ENCODE measurements at regions not wholly inside any gene's neighbourhood (a gene's known extent, or its start where the extent isn't known, plus 50 kb on each side); places are given as distances from the start of the nearest gene placed in this dataset.
A peak's percentile ranks its signal among the peaks of the same experiment; 100 is the strongest.

- H3K9ac ChIP-seq (ENCODE audit: low read length) = no peak overlapping the region
- H2BK5ac ChIP-seq (ENCODE audit: low read depth, low read length, poor library complexity) = no peak overlapping the region
- H3K79me1 ChIP-seq (ENCODE audit: low read length) = no peaks in the 10 kb centered on the region
- no peak overlapping the region for H4K8ac ChIP-seq (ENCODE audit: low read depth, low read length)
- no peaks in the 10 kb centered on the region for H3K27me3 ChIP-seq (ENCODE audit: insufficient read depth, low read length)
- H4K91ac ChIP-seq (ENCODE audit: low read depth, low read length) = no peak overlapping the region
- H4K12ac ChIP-seq (ENCODE audit: low read depth, low read length) = no peak overlapping the region
- no peaks in the 10 kb centered on the region for H3K79me2 ChIP-seq (ENCODE audit: control insufficient read depth, insufficient read depth, low read length, poor library complexity)
- no peak overlapping the region for H3K4me2 ChIP-seq (ENCODE audit: low read length)
- DNase-seq = peak in 1 of 2 donors; percentile 7
- peak overlapping the region; percentile 50 for H2BK12ac ChIP-seq (ENCODE audit: low read length)
- peaks cover 1% of the 10 kb centered on the region for H3K9me3 ChIP-seq (ENCODE audit: insufficient read depth, low read depth, low read length)
- H3K27ac ChIP-seq (ENCODE audit: low read depth, low read length) = no peak overlapping the region
- H3K4me3 ChIP-seq (ENCODE audit: low read depth, low read length) = no peak overlapping the region
- H3K14ac ChIP-seq (ENCODE audit: low read length) = no peak overlapping the region
- WGBS (ENCODE audit: extremely low coverage, insufficient coverage, insufficient read length) = no CpG with 5 or more reads among the region's 7 CpGs
- no peak overlapping the region for H3K23ac ChIP-seq (ENCODE audit: low read length)
- peaks cover 2 to 3% of the 10 kb centered on the region in 2 experiments for H3K4me1 ChIP-seq (ENCODE audit: control insufficient read depth in 1 of 2, insufficient read depth in 2 of 2, low read length in 2 of 2)
- H3K36me3 ChIP-seq (ENCODE audit: control insufficient read depth in 1 of 2, insufficient read depth in 2 of 2, low read length in 2 of 2) = no peaks in the 10 kb centered on the region
- H3K18ac ChIP-seq (ENCODE audit: low read length) = no peak overlapping the region
- no peak overlapping the region for H2AK5ac ChIP-seq (ENCODE audit: low read length)
- no peak overlapping the region for H2AFZ ChIP-seq (ENCODE audit: insufficient read depth, low read length, poor library complexity)
- no peak overlapping the region for H3K4ac ChIP-seq (ENCODE audit: low read depth, low read length)
- H2BK120ac ChIP-seq (ENCODE audit: insufficient read depth, low read length, poor library complexity) = no peak overlapping the region
Observed at GRCh38 chr3:177419904-177420601, 222.8 kb upstream of the TBL1XR1 start.

DNA sequence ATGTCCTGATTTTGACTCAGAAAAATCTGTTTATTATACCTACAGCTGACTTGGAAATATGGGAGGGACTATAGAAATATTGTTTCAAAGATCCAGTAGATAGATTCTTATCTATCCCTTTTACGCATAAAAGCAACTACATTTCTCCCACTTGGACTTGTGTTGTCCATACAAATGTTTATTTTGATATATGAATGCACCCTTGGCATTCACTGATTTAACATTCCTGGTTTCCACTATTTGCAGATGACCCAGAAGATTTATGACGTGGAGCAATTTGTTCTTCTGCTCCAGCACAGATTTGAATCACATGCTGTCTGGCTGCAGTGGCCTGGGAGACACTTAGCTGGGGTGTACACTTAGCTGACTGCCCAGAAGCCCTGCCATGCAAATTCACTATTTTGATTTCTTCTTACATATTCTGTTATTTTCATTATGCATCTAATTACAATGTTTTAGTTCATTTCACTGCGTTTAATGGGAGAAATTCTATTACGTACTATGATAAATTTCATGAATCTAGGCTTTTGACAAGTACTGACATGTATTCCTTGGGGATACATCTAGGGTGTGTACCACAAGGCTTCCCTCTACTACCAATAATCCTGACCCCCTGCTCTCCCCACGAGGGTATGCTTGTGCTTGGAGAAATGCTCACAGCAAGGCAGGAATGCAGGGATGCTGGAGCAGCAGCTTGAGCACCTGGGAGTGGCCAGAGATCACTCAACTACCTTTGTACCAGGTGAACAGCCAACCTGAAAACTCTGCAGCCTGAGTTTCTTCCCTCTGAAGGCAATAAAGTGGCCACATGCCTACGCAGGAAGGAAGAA is 223.6 kb upstream of the TBL1XR1 start:
- Histone ChIP-seq H2AK5ac (ENCODE audit: low read length) (no peak overlapping the region), H2BK5ac (ENCODE audit: low read depth, low read length, poor library complexity) (no peak overlapping the region), H3K18ac (ENCODE audit: low read length) (no peak overlapping the region), H3K14ac (ENCODE audit: low read length) (no peak overlapping the region), H3K9me3 (ENCODE audit: insufficient read depth, low read depth, low read length) (peaks cover 1% of the 10 kb centered on the region), H3K4me2 (ENCODE audit: low read length) (no peak overlapping the region), H4K12ac (ENCODE audit: low read depth, low read length) (no peak overlapping the region), H2AFZ (ENCODE audit: insufficient read depth, low read length, poor library complexity) (no peak overlapping the region), H3K4ac (ENCODE audit: low read depth, low read length) (no peak overlapping the region), H2BK120ac (ENCODE audit: insufficient read depth, low read length, poor library complexity) (no peak overlapping the region), H3K36me3 (ENCODE audit: control insufficient read depth in 1 of 2, insufficient read depth in 2 of 2, low read length in 2 of 2) (no peaks in the 10 kb centered on the region), H3K4me3 (ENCODE audit: low read depth, low read length) (no peak overlapping the region), H3K4me1 (ENCODE audit: control insufficient read depth in 1 of 2, insufficient read depth in 2 of 2, low read length in 2 of 2) (peaks cover 2 to 3% of the 10 kb centered on the region in 2 experiments), H3K27ac (ENCODE audit: low read depth, low read length) (no peak overlapping the region), H4K91ac (ENCODE audit: low read depth, low read length) (no peak overlapping the region), H3K79me2 (ENCODE audit: control insufficient read depth, insufficient read depth, low read length, poor library complexity) (no peaks in the 10 kb centered on the region), H2BK12ac (ENCODE audit: low read length) (no peak overlapping the region), H3K23ac (ENCODE audit: low read length) (no peak overlapping the region), H3K27me3 (ENCODE audit: insufficient read depth, low read length) (no peaks in the 10 kb centered on the region), H3K79me1 (ENCODE audit: low read length) (no peaks in the 10 kb centered on the region), H3K9ac (ENCODE audit: low read length) (no peak overlapping the region), H4K8ac (ENCODE audit: low read depth, low read length) (no peak overlapping the region)
- WGBS (ENCODE audit: extremely low coverage, insufficient coverage, insufficient read length) = no CpG with 5 or more reads among the region's 6 CpGs
- no peak for DNase-seq

DNA sequence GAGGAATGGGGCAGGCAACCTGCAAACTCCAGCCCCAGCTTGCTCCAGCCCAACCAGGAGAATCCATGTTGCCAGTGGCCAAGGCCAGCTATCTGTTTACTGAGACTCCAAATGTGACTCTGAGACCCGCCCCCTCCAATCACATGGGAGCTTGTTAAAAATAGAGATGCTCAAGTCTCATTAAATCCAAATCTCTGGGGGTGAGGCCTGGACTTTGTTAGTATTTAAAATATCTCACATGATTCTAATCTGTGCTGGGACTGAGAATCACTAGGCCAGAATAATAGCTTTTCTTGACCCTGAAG is 224.2 kb upstream of the TBL1XR1 start:
- Histone ChIP-seq H4K8ac (ENCODE audit: low read depth, low read length) (no peak overlapping the region), H3K27ac (ENCODE audit: low read depth, low read length) (no peak overlapping the region), H2BK120ac (ENCODE audit: insufficient read depth, low read length, poor library complexity) (no peak overlapping the region), H2AFZ (ENCODE audit: insufficient read depth, low read length, poor library complexity) (no peak overlapping the region), H3K14ac (ENCODE audit: low read length) (no peak overlapping the region), H3K36me3 (ENCODE audit: control insufficient read depth in 1 of 2, insufficient read depth in 2 of 2, low read length in 2 of 2) (no peaks in the 10 kb centered on the region), H3K27me3 (ENCODE audit: insufficient read depth, low read length) (no peaks in the 10 kb centered on the region), H2BK5ac (ENCODE audit: low read depth, low read length, poor library complexity) (no peak overlapping the region), H3K4ac (ENCODE audit: low read depth, low read length) (no peak overlapping the region), H4K91ac (ENCODE audit: low read depth, low read length) (no peak overlapping the region), H3K4me1 (ENCODE audit: control insufficient read depth in 1 of 2, insufficient read depth in 2 of 2, low read length in 2 of 2) (peaks cover 2 to 3% of the 10 kb centered on the region in 2 experiments), H3K23ac (ENCODE audit: low read length) (no peak overlapping the region), H3K9ac (ENCODE audit: low read length) (no peak overlapping the region), H3K79me2 (ENCODE audit: control insufficient read depth, insufficient read depth, low read length, poor library complexity) (no peaks in the 10 kb centered on the region), H3K79me1 (ENCODE audit: low read length) (no peaks in the 10 kb centered on the region), H2AK5ac (ENCODE audit: low read length) (no peak overlapping the region), H3K9me3 (ENCODE audit: insufficient read depth, low read depth, low read length) (peaks cover 1% of the 10 kb centered on the region), H4K12ac (ENCODE audit: low read depth, low read length) (no peak overlapping the region), H2BK12ac (ENCODE audit: low read length) (no peak overlapping the region), H3K18ac (ENCODE audit: low read length) (no peak overlapping the region), H3K4me2 (ENCODE audit: low read length) (no peak overlapping the region), H3K4me3 (ENCODE audit: low read depth, low read length) (no peak overlapping the region)
- no peak for DNase-seq
- WGBS (ENCODE audit: extremely low coverage, insufficient coverage, insufficient read length) = no CpG with 5 or more reads among the region's 1 CpG

DNA sequence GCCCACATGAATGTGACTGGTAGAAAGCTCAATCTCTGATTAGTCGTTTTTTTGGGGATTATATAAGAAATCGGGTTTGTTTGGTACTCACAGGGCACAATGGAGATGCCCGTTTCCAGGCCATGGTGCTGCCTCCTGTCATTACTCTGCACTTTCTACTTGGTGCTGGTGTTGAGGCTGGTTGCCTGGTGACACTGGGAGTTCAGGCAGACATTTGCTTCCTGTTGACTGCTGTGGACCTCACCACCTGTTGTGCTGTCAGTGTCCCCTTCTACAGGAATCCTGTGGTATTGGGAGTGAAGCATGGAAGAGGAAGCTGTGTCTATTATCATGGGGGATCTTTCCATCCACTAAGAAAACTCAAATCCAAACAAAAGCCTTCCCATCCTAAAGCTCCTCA is 227.2 kb upstream of the TBL1XR1 start:
- Histone ChIP-seq H2AFZ (ENCODE audit: insufficient read depth, low read length, poor library complexity) (no peak overlapping the region), H4K12ac (ENCODE audit: low read depth, low read length) (no peak overlapping the region), H4K8ac (ENCODE audit: low read depth, low read length) (no peak overlapping the region), H3K36me3 (ENCODE audit: control insufficient read depth in 1 of 2, insufficient read depth in 2 of 2, low read length in 2 of 2) (no peaks in the 10 kb centered on the region), H3K4ac (ENCODE audit: low read depth, low read length) (no peak overlapping the region), H2BK12ac (ENCODE audit: low read length) (no peak overlapping the region), H3K4me1 (ENCODE audit: control insufficient read depth in 1 of 2, insufficient read depth in 2 of 2, low read length in 2 of 2) (peaks cover 2 to 3% of the 10 kb centered on the region in 2 experiments), H3K79me2 (ENCODE audit: control insufficient read depth, insufficient read depth, low read length, poor library complexity) (no peaks in the 10 kb centered on the region), H2BK120ac (ENCODE audit: insufficient read depth, low read length, poor library complexity) (no peak overlapping the region), H3K18ac (ENCODE audit: low read length) (no peak overlapping the region), H3K79me1 (ENCODE audit: low read length) (no peaks in the 10 kb centered on the region), H4K91ac (ENCODE audit: low read depth, low read length) (no peak overlapping the region), H3K9me3 (ENCODE audit: insufficient read depth, low read depth, low read length) (peaks cover 3% of the 10 kb centered on the region), H3K23ac (ENCODE audit: low read length) (no peak overlapping the region), H3K4me3 (ENCODE audit: low read depth, low read length) (no peak overlapping the region), H3K14ac (ENCODE audit: low read length) (no peak overlapping the region), H2BK5ac (ENCODE audit: low read depth, low read length, poor library complexity) (no peak overlapping the region), H3K9ac (ENCODE audit: low read length) (no peak overlapping the region), H2AK5ac (ENCODE audit: low read length) (no peak overlapping the region), H3K4me2 (ENCODE audit: low read length) (no peak overlapping the region), H3K27me3 (ENCODE audit: insufficient read depth, low read length) (no peaks in the 10 kb centered on the region), H3K27ac (ENCODE audit: low read depth, low read length) (no peak overlapping the region)
- no peak for DNase-seq
- no CpG with 5 or more reads among the region's 3 CpGs for WGBS (ENCODE audit: extremely low coverage, insufficient coverage, insufficient read length)

Measured in trophoblast cell (in vitro differentiated cells and primary cell).